ENCODE measurements at regions not wholly inside any gene's neighbourhood (a gene's known extent, or its start where the extent isn't known, plus 50 kb on each side); places are given as distances from the start of the nearest gene placed in this dataset.

GRCh38 chr6:163662604-163663225 is 248.2 kb downstream of the QKI start:
- ChIA-PET CTCF (no interaction called here), RAD21 (ENCODE audit: low non-redundant PET in 1 of 2, low total read pairs in 2 of 2, uncharacterized antibody in 2 of 2, unreplicated experiment in 2 of 2) (no interaction called here), POLR2A (no interaction called here)
- Histone ChIP-seq H3K27ac (ENCODE audit: low read depth, low read length) (no peak overlapping the region), H2AFZ (ENCODE audit: low read depth, low read length, poor library complexity, severe bottlenecking) (no peak overlapping the region), H3K4me3 (replicated peaks in 1 of 2; ENCODE audit: low read depth in 1 of 2, low read length in 2 of 2) (no peak overlapping the region), H3K4me1 (ENCODE audit: control insufficient read depth in 1 of 2, insufficient read depth in 2 of 2, low read length in 2 of 2) (no peaks in the 10 kb centered on the region), H3K9me2 (ENCODE audit: insufficient read depth) (no peaks in the 10 kb centered on the region), H3K27me3 (ENCODE audit: insufficient read depth, low read length) (peaks cover 11% of the 10 kb centered on the region; the same call in 1 of the 2 replicates), H3K4me2 (ENCODE audit: low read length) (no peak overlapping the region), H3K9me3 (ENCODE audit: control insufficient read depth in 1 of 2, insufficient read depth in 1 of 2, low read depth in 1 of 2, low read length in 2 of 2) (no peaks in the 10 kb centered on the region; a peak in 2 of 4 replicates), H3K79me2 (ENCODE audit: insufficient read depth, low read length) (no peaks in the 10 kb centered on the region), H3K36me3 (ENCODE audit: control insufficient read depth in 1 of 2, insufficient read depth in 2 of 2, low read length in 2 of 2) (no peaks in the 10 kb centered on the region), H4K20me1 (ENCODE audit: insufficient read depth) (no peaks in the 10 kb centered on the region), H3K9ac (ENCODE audit: low read length) (no peak overlapping the region)
- DNase-seq (ENCODE audit: low read depth, low spot score): no peak
- TF ChIP-seq ZNF274 (IDR thresholded peaks at IDR 0.05; ENCODE audit: low read depth, low read length) (no peak), ZBTB33 (IDR thresholded peaks at IDR 0.05; ENCODE audit: extremely low read depth, insufficient replicate concordance, low read length) (no peak), CBX3 (IDR thresholded peaks at IDR 0.05; ENCODE audit: low read depth) (no peak), EGR1 (IDR thresholded peaks at IDR 0.05; ENCODE audit: low read depth) (no peak), SP1 (IDR thresholded peaks at IDR 0.05; ENCODE audit: low read depth) (no peak), ELF1 (IDR thresholded peaks at IDR 0.05; ENCODE audit: borderline replicate concordance, low read depth) (no peak), YY1 (IDR thresholded peaks at IDR 0.05; ENCODE audit: extremely low read depth, insufficient replicate concordance, low read depth, low read length) (no peak), POLR2AphosphoS5 (IDR thresholded peaks at IDR 0.05; ENCODE audit: low read depth, low read length) (no peak), EZH2 (IDR thresholded peaks at IDR 0.05) (no peak), MAX (IDR thresholded peaks at IDR 0.05) (no peak), TCF7L2 (IDR thresholded peaks at IDR 0.05; ENCODE audit: borderline replicate concordance, extremely low read depth, insufficient read depth, insufficient read length) (no peak), RAD21 (IDR thresholded peaks at IDR 0.05; ENCODE audit: low read depth) (no peak), SIN3A (IDR thresholded peaks at IDR 0.05; ENCODE audit: low read depth) (no peak), ZFX (IDR thresholded peaks at IDR 0.05) (no peak), FOSL1 (IDR thresholded peaks at IDR 0.05; ENCODE audit: low read depth) (no peak), JUND (IDR thresholded peaks at IDR 0.05) (no peak)
- no TSS peak for BruUV-seq (replicated peaks)
- intact Hi-C loops (cut with micrococcal nuclease): no loop called here
- ATAC-seq: no peak
